B cell (primary cell): ENCODE measurements at regions not wholly inside any gene's neighbourhood (a gene's known extent, or its start where the extent isn't known, plus 50 kb on each side); places are given as distances from the start of the nearest gene placed in this dataset.

ENCODE experiments used
- CTCF ChIP-seq: fragments of 200-600 bp; IDR thresholded peaks from one replicate; pipeline ENCODE4 v1.8.0; 2022; ENCODE audit warnings: antibody characterized with exemption, mild to moderate bottlenecking
- EZH2 ChIP-seq: IDR thresholded peaks from 2 replicates; pipeline ENCODE4 v1.6.1; 2012; ENCODE audit warnings: borderline replicate concordance, low read depth, mild to moderate bottlenecking, moderate library complexity, low read length; ENCODE audit not compliant: insufficient read depth, poor library complexity, severe bottlenecking

- no peak for TF ChIP-seq CTCF
- no peak for TF ChIP-seq EZH2
Measured at GRCh38 chr2:118241128-118241527, 152.9 kb downstream of the INSIG2 start.
